ENCODE measurements at regions not wholly inside any gene's neighbourhood (a gene's known extent, or its start where the extent isn't known, plus 50 kb on each side); places are given as distances from the start of the nearest gene placed in this dataset.

DNA sequence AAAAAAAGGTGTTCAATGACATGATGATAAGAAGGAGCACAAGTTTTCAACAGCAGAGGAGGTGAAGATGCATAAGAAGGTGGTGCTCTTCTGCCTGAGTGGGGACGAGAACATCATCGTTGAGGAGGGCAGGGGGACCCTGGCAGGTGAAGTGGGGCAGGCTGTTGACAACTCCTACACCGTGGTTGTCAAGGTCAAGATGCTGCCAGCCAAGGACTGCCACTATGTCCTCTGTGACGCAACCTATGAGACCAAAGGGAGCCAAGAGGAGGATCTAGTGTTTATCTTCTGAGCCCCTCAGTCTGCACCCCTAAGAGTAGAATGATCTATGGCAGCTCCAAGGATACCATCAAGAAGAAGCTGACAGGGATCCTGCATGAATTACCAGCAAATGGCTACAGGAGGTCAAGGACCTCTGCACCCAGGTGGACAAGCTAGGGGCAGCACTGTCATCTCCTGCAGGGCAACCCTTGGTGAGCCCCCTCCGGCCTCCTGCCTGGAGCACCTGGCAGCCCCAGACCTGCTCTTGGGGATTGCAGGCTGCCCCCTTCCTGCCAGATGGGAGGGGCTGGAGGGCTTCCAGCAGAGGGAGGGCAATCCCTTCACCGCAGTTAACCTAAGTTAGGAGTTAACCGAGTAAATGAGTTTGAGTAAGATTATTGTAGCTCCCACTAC lies 80.5 kb downstream of the ZNF281 start:
- TF ChIP-seq, protein P1, sequence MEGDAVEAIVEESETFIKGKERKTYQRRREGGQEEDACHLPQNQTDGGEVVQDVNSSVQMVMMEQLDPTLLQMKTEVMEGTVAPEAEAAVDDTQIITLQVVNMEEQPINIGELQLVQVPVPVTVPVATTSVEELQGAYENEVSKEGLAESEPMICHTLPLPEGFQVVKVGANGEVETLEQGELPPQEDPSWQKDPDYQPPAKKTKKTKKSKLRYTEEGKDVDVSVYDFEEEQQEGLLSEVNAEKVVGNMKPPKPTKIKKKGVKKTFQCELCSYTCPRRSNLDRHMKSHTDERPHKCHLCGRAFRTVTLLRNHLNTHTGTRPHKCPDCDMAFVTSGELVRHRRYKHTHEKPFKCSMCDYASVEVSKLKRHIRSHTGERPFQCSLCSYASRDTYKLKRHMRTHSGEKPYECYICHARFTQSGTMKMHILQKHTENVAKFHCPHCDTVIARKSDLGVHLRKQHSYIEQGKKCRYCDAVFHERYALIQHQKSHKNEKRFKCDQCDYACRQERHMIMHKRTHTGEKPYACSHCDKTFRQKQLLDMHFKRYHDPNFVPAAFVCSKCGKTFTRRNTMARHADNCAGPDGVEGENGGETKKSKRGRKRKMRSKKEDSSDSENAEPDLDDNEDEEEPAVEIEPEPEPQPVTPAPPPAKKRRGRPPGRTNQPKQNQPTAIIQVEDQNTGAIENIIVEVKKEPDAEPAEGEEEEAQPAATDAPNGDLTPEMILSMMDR (IDR thresholded peaks at IDR 0.05) = no peak
- TF ChIP-seq POLR2A (IDR thresholded peaks at IDR 0.05) = no peak

Data from right lobe of liver (tissue), 4 donors.